ENCODE measurements at regions not wholly inside any gene's neighbourhood (a gene's known extent, or its start where the extent isn't known, plus 50 kb on each side); places are given as distances from the start of the nearest gene placed in this dataset.

DNA sequence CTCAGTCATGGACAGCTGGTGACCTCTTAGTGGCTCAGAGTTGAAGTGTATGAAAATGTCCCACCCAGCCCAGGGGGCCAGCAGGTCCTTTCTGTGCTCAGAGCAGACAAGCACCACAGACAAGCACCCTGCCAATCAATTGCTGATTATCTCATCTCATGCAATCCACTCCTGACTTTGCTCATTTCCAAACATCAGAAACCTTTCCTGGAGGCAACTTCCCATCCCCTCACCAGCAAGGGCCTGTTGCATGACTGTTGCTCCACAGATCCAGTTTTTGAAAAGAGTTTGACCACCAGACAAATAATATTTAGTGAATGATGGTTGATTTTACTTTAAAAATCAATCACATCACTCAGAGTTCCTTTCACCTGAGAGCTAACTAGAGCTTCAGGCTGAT, 397.3 kb upstream of the KLF4 start:
- TF ChIP-seq, protein P1, sequence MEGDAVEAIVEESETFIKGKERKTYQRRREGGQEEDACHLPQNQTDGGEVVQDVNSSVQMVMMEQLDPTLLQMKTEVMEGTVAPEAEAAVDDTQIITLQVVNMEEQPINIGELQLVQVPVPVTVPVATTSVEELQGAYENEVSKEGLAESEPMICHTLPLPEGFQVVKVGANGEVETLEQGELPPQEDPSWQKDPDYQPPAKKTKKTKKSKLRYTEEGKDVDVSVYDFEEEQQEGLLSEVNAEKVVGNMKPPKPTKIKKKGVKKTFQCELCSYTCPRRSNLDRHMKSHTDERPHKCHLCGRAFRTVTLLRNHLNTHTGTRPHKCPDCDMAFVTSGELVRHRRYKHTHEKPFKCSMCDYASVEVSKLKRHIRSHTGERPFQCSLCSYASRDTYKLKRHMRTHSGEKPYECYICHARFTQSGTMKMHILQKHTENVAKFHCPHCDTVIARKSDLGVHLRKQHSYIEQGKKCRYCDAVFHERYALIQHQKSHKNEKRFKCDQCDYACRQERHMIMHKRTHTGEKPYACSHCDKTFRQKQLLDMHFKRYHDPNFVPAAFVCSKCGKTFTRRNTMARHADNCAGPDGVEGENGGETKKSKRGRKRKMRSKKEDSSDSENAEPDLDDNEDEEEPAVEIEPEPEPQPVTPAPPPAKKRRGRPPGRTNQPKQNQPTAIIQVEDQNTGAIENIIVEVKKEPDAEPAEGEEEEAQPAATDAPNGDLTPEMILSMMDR (IDR thresholded peaks at IDR 0.05; ENCODE audit: low read length), result no peak
- TF ChIP-seq EZH2 (IDR thresholded peaks at IDR 0.05; ENCODE audit: borderline replicate concordance, low read length), result no peak

Measured in OCI-LY1 (cell line).